ENCODE measurements at regions not wholly inside any gene's neighbourhood (a gene's known extent, or its start where the extent isn't known, plus 50 kb on each side); places are given as distances from the start of the nearest gene placed in this dataset.
"Not testable (repeated sequence)": the region's sequence is repeated elsewhere in the genome, so short reads cannot be mapped to it uniquely, and the experiment has no call there.

GRCh38 chr7:115240242-115240641 lies 318.3 kb downstream of the MDFIC start:
- DNase-seq = no peak

- no peak for DNase-seq
These were observed 313.2 kb downstream of the MDFIC start for GRCh38 chr7:115235075-115235474.

- DNase-seq = no peak
These were observed 311.9 kb downstream of the MDFIC start for GRCh38 chr7:115233809-115234208.

GRCh38 chr7:115232041-115232440 lies 310.1 kb downstream of the MDFIC start:
- no peak for DNase-seq

GRCh38 chr7:115230882-115231571 lies 309.1 kb downstream of the MDFIC start:
- DNase-seq = no peak

- DNase-seq = no peak
These were observed 307.7 kb downstream of the MDFIC start for GRCh38 chr7:115229401-115230105.

- no peak for DNase-seq
These were observed 305.8 kb downstream of the MDFIC start for GRCh38 chr7:115227473-115228235.

- DNase-seq = no peak
These were observed 304.5 kb downstream of the MDFIC start for GRCh38 chr7:115226410-115226809.

GRCh38 chr7:115224922-115225321 lies 303.0 kb downstream of the MDFIC start:
- no peak for DNase-seq

- no peak for DNase-seq
These were observed 302.1 kb downstream of the MDFIC start for GRCh38 chr7:115223959-115224358.

- DNase-seq = no peak
These were observed 299.6 kb downstream of the MDFIC start for GRCh38 chr7:115221456-115221855.

- no peak for DNase-seq
These were observed 296.2 kb downstream of the MDFIC start for GRCh38 chr7:115218076-115218475.

GRCh38 chr7:115217373-115217772 lies 295.5 kb downstream of the MDFIC start:
- no peak for DNase-seq

GRCh38 chr7:115216652-115217051 lies 294.8 kb downstream of the MDFIC start:
- no peak for DNase-seq

- no peak for DNase-seq
These were observed 289.3 kb downstream of the MDFIC start for GRCh38 chr7:115211171-115211570.

- DNase-seq = no peak
These were observed 288.7 kb downstream of the MDFIC start for GRCh38 chr7:115210552-115210951.

- no peak for DNase-seq
These were observed 287.0 kb downstream of the MDFIC start for GRCh38 chr7:115208710-115209560.

- DNase-seq = not testable (repeated sequence)
These were observed 284.5 kb downstream of the MDFIC start for GRCh38 chr7:115206374-115206773.

- no peak for DNase-seq
These were observed 276.2 kb downstream of the MDFIC start for GRCh38 chr7:115198143-115198542.

- no peak for DNase-seq
These were observed 273.3 kb downstream of the MDFIC start for GRCh38 chr7:115195208-115195607.

GRCh38 chr7:115191526-115191925 lies 269.6 kb downstream of the MDFIC start:
- DNase-seq = no peak

GRCh38 chr7:115183431-115184057 lies 261.6 kb downstream of the MDFIC start:
- no peak for DNase-seq

Data from NCI-H2029 treated with DMSO at 0.1 percent for 48 hours (cell line).